ENCODE measurements at regions not wholly inside any gene's neighbourhood (a gene's known extent, or its start where the extent isn't known, plus 50 kb on each side); places are given as distances from the start of the nearest gene placed in this dataset.

GRCh38 chr13:100872761-100873160 lies 198.2 kb upstream of the TMTC4 start:
- TF ChIP-seq CTCF (IDR thresholded peaks at IDR 0.05; ENCODE audit: poor library complexity) (no peak), EZH2 (IDR thresholded peaks at IDR 0.05; ENCODE audit: borderline replicate concordance) (no peak), EZH2phosphoT487 (IDR thresholded peaks at IDR 0.05; ENCODE audit: low read depth, severe bottlenecking, unreplicated experiment) (no peak)

All from hepatocyte (in vitro differentiated cells).